GM20000 (cell line): ENCODE measurements at regions not wholly inside any gene's neighbourhood (a gene's known extent, or its start where the extent isn't known, plus 50 kb on each side); places are given as distances from the start of the nearest gene placed in this dataset.

Experiments
- DNase-seq: peaks from one replicate; pipeline ENCODE4 v3.0.0; 2012; ENCODE audit warnings: low spot score
- CTCF ChIP-seq: IDR thresholded peaks from 2 replicates; pipeline ENCODE4 v1.5.1; 2012; ENCODE audit warnings: mild to moderate bottlenecking, control low read depth; ENCODE audit errors: extremely low read depth, missing control alignments

GRCh38 chr1:194181845-194182244 is 995.4 kb upstream of the B3GALT2 start:
- DNase-seq = no peak
- TF ChIP-seq CTCF = no peak

- DNase-seq = no peak
- no peak for TF ChIP-seq CTCF
These were observed 989.8 kb upstream of the B3GALT2 start for GRCh38 chr1:194176212-194176611.

- TF ChIP-seq CTCF = no peak
- DNase-seq = no peak
These were observed 988.8 kb upstream of the B3GALT2 start for GRCh38 chr1:194175251-194175650.

- DNase-seq = no peak
- no peak for TF ChIP-seq CTCF
These were observed 988.1 kb upstream of the B3GALT2 start for GRCh38 chr1:194174528-194174927.

GRCh38 chr1:194171596-194171995 is 985.2 kb upstream of the B3GALT2 start:
- TF ChIP-seq CTCF = no peak

GRCh38 chr1:194167956-194168640 is 981.7 kb upstream of the B3GALT2 start:
- no peak for DNase-seq
- TF ChIP-seq CTCF = no peak

More at GRCh38 chr1:194171596-194171995, 985.2 kb upstream of the B3GALT2 start:
- no peak for DNase-seq

- TF ChIP-seq CTCF = no peak
- DNase-seq = no peak
These were observed 978.3 kb upstream of the B3GALT2 start for GRCh38 chr1:194164755-194165154.
